Endothelial cell of umbilical vein (primary cell): ENCODE measurements at regions not wholly inside any gene's neighbourhood (a gene's known extent, or its start where the extent isn't known, plus 50 kb on each side); places are given as distances from the start of the nearest gene placed in this dataset.

Source experiments
- CTCF ChIP-seq, 2 donors: IDR thresholded peaks; 1 replicate in 1 of 2; 2 replicates in 1 of 2; pipeline ENCODE4 v1.5.1; 2011; ENCODE audit warnings: low read length in 2 of 2, mild to moderate bottlenecking in 2 of 2, moderate library complexity in 2 of 2, control low read depth in 1 of 2, inconsistent platforms in 1 of 2, low read depth in 1 of 2; ENCODE audit not compliant: insufficient read depth in 1 of 2; ENCODE audit errors: extremely low read depth in 1 of 2
- EZH2 ChIP-seq: IDR thresholded peaks from 2 replicates; pipeline ENCODE4 v1.6.1; 2012; ENCODE audit warnings: borderline replicate concordance, low read depth, mild to moderate bottlenecking, moderate library complexity, low read length, inconsistent platforms; ENCODE audit not compliant: severe bottlenecking
- POLR2A ChIP-seq: IDR thresholded peaks from 2 replicates; pipeline ENCODE4 v1.6.1; 2012; ENCODE audit warnings: low read depth, mild to moderate bottlenecking, control low read depth, low read length

DNA sequence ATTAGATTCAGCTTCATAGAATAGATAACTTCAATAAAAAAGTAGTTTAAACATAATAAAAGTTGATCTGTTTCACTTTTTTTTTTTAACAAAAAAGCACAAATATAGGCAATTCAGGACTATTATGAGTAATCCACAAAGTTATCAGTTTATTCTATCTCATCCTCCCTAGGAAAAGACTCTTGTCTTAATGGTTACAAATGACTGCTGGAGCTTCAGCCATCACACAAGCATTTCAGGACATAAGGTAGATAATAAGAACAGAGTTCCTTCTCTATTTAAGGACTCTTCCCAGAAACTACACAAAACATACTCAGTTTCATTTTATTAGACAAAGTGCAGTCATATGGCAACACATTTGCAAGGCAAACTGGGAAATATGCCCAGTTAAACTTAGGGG is 357.6 kb upstream of the SETBP1 start:
- TF ChIP-seq EZH2: no peak
- TF ChIP-seq POLR2A: no peak
- TF ChIP-seq CTCF (IDR thresholded peaks at IDR 0.05; ENCODE audit: extremely low read depth in 1 of 2, insufficient read depth in 1 of 2, low read depth in 1 of 2, low read length in 2 of 2): no peak
